Fibroblast of the aortic adventitia (primary cell): ENCODE measurements at regions not wholly inside any gene's neighbourhood (a gene's known extent, or its start where the extent isn't known, plus 50 kb on each side); places are given as distances from the start of the nearest gene placed in this dataset.

Source experiments
- DNase-seq: peaks from one replicate; pipeline ENCODE4 v3.0.0-alpha.2; 2010; ENCODE audit warnings: low read depth
- H3K4me3 ChIP-seq: 2 replicates; pipeline ENCODE4 v1.5.1; 2011; ENCODE audit warnings: low read depth, mild to moderate bottlenecking, control low read depth, low read length, moderate library complexity
- TF ChIP-seq, protein P1 (sequence below): IDR thresholded peaks from 2 replicates; pipeline ENCODE4 v1.5.1; 2011; ENCODE audit warnings: mild to moderate bottlenecking, low read length, control low read depth, inconsistent platforms; ENCODE audit not compliant: insufficient read depth

DNA sequence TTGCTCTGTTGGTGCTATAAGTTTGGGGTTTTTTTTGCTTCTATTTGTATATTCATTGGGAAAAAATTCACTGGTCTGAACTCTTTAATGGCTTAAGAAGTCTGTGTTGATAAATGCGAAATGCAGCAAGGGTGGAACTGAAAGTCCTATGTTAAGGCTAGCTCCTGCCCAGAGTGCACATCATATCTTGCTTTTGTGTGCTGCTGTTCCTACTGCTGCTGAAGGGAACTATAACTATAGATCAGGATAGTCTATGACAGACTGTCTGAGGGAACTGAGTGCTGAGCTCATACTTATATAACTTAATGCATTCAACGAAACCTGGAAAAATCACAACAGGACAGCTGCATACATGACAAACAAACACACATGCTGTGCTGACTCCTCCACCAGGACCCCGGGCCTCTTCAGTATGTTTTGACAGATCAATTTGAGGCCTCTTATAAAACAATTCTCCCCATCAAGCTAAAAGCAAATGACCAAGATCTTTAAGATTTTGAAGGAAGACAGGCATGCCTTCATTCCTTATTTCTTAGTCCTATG, 1031.5 kb upstream of the ADGRL2 start:
- TF ChIP-seq, protein P1, sequence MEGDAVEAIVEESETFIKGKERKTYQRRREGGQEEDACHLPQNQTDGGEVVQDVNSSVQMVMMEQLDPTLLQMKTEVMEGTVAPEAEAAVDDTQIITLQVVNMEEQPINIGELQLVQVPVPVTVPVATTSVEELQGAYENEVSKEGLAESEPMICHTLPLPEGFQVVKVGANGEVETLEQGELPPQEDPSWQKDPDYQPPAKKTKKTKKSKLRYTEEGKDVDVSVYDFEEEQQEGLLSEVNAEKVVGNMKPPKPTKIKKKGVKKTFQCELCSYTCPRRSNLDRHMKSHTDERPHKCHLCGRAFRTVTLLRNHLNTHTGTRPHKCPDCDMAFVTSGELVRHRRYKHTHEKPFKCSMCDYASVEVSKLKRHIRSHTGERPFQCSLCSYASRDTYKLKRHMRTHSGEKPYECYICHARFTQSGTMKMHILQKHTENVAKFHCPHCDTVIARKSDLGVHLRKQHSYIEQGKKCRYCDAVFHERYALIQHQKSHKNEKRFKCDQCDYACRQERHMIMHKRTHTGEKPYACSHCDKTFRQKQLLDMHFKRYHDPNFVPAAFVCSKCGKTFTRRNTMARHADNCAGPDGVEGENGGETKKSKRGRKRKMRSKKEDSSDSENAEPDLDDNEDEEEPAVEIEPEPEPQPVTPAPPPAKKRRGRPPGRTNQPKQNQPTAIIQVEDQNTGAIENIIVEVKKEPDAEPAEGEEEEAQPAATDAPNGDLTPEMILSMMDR: no peak
- DNase-seq: no peak
- H3K4me3 ChIP-seq: no peak overlapping the region

DNA sequence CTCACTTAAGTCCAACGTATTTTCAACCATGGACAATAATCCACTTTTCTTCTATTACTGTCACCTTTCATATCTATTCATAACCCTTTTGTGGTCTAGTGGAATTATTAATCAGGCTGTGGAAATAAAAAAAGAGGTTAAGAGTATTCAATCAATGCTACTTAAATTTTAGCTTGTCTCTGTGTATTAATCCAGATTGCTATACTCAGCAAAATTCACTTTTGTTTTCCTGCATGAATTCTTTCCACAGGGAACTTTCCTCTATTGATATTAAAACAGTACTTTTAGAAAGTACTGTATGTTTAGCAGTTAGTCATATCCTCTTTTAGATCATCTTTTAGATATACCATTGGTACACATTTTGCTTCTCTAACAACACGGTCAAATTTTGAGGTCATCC, 1033.0 kb upstream of the ADGRL2 start:
- no peak overlapping the region for H3K4me3 ChIP-seq
- DNase-seq: no peak
- TF ChIP-seq, protein P1: no peak

DNA sequence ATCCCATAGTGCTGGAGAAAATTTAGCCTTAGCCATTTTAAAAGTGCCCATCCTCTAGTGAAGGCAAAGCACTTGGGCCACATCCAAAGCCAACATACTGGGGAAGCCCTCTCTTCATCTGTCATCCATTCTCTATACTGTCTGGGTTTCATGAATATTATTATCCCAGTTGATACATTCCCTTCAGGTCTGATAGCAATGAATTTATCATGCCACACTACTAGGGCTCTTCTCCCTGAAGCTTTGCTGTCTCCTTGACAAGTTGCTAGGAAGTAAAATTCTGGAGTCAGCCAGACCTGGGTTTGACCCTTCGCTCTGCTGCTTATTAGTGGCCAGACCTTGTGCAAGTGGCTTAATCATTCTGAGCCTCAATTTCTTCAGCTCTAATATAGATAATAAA, 1041.4 kb upstream of the ADGRL2 start:
- TF ChIP-seq, protein P1: no peak
- no peak for DNase-seq
- no peak overlapping the region for H3K4me3 ChIP-seq

DNA sequence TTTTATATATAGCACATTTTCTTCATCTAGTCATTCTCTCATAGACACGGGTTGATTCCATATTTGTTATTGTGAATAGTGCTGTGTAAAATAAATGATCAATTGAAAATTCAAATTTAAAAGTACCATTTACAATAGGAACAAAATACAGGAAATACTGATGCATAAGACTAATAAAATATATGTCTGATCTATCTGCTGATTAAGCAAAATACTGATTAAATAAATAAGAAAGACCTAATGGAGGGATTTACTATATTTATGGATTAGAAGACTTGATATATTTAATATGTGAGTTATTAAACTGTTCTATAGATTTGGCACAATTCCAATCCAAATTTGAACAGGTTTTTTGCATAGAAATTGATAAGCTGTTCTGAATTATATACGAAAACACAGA, 1044.8 kb upstream of the ADGRL2 start:
- DNase-seq: no peak
- no peak overlapping the region for H3K4me3 ChIP-seq
- TF ChIP-seq, protein P1: no peak

DNA sequence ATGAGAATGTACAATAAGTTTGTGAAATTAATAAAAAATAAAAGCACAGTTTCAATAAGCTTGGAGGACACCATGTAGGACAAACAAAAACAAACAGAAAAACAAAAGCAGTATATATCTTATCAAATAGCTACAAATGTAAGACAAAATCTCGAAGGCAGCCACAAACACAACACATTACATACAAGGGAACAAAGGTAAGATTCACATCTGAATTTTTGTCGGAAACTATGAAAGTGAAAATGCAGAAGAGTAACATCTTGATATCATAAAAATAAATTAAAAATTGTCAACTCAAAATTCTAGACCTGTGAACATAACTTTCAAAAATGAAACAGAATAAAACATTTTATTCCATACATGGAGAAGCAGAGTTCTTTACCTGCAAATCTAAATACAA, 1049.5 kb upstream of the ADGRL2 start:
- TF ChIP-seq, protein P1: no peak
- no peak for DNase-seq

DNA sequence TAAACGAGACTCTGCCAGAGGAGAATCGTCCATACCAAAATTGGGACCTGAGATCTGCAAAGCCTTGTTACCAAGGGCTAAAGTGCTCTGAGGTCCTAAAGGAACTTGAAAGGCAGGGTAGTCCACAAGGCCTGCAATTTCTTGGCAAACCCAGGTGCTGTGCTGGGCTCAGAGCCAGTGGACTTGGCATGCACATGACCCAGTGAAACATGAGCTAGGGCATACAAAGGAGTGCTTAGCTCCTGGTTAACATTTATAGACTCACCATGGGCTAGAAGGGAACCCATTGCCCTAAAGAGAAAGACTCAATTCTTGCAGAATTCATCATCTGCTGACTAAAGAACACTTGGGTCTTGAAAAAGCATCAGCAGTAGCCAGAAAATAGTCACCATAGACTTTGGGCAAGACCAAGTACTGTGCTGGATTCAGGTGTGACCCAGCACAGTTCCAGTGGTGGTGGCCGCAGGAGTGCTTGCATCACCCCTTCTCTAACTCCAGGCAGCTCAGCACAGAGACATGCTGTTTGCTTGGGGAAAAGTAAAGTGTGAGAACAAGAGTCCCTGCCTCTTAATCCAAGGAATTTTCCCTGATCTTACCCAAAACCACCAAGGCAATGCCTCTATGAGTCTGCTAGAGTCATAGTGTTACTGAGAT, 1069.4 kb upstream of the ADGRL2 start:
- DNase-seq: no peak
- TF ChIP-seq, protein P1: no peak
- H3K4me3 ChIP-seq: no peak overlapping the region

More for the DNA sequence above, 1049.5 kb upstream of the ADGRL2 start:
- H3K4me3 ChIP-seq: no peak overlapping the region

DNA sequence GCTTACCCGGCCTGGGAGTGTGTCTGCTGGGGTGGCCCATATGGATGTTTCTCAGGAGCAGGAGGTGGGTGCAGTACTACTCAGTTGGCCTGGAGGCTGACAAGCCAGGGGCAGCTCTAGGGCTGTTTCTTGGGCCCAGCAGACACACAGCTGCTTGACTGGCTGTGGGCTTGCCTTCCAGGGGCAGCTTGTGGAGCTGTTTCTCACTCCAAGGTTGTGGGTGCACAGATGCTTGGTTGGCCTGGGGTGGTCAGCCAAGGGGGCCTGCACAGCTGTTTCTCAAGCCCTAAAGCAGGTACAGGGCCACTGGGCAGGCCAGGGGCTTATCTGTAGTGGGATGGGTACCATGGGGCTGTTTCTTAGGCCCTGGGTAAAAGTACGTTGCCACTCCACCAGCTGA, 1078.1 kb upstream of the ADGRL2 start:
- H3K4me3 ChIP-seq: no peak overlapping the region
- TF ChIP-seq, protein P1: no peak
- DNase-seq: no peak
